Rectal smooth muscle tissue (tissue), 1 donor: ENCODE measurements at regions not wholly inside any gene's neighbourhood (a gene's known extent, or its start where the extent isn't known, plus 50 kb on each side); places are given as distances from the start of the nearest gene placed in this dataset.
"Not testable (repeated sequence)": the region's sequence is repeated elsewhere in the genome, so short reads cannot be mapped to it uniquely, and the experiment has no call there.

ENCODE experiments used
- H3K27ac ChIP-seq: one replicate; pipeline ENCODE4 v1.7.0; 2013; ENCODE audit warnings: low read depth, low read length, inconsistent platforms
- H3K27me3 ChIP-seq: one replicate; pipeline ENCODE4 v1.7.0; 2013; ENCODE audit warnings: low read length; ENCODE audit not compliant: control insufficient read depth, insufficient read depth
- H3K36me3 ChIP-seq: one replicate; pipeline ENCODE4 v1.7.0; 2013; ENCODE audit warnings: low read length; ENCODE audit not compliant: control insufficient read depth, insufficient read depth
- H3K4me1 ChIP-seq: one replicate; pipeline ENCODE4 v1.7.0; 2013; ENCODE audit warnings: low read length; ENCODE audit not compliant: control insufficient read depth, insufficient read depth
- H3K4me3 ChIP-seq: one replicate; pipeline ENCODE4 v1.7.0; 2013; ENCODE audit warnings: low read length
- H3K9ac ChIP-seq: one replicate; pipeline ENCODE4 v1.7.0; 2013; ENCODE audit warnings: low read length

GRCh38 chr5:36392818-36393217 lies 91.1 kb upstream of the RANBP3L start:
- H3K4me1 ChIP-seq = peaks cover 16% of the 10 kb centered on the region
- H3K36me3 ChIP-seq = no peaks in the 10 kb centered on the region
- H3K9ac ChIP-seq = no peak overlapping the region
- H3K27ac ChIP-seq = peak overlapping the region; percentile 41
- H3K27me3 ChIP-seq = no peaks in the 10 kb centered on the region
- H3K4me3 ChIP-seq = no peak overlapping the region

- H3K9ac ChIP-seq = no peak overlapping the region
- H3K36me3 ChIP-seq = no peaks in the 10 kb centered on the region
- peaks cover 16% of the 10 kb centered on the region for H3K4me1 ChIP-seq
- H3K4me3 ChIP-seq = no peak overlapping the region
- H3K27me3 ChIP-seq = no peaks in the 10 kb centered on the region
- no peak overlapping the region for H3K27ac ChIP-seq
These were observed 92.1 kb upstream of the RANBP3L start for GRCh38 chr5:36393656-36394428.

GRCh38 chr5:36395260-36395659 lies 93.6 kb upstream of the RANBP3L start:
- no peak overlapping the region for H3K27ac ChIP-seq
- no peaks in the 10 kb centered on the region for H3K36me3 ChIP-seq
- no peak overlapping the region for H3K9ac ChIP-seq
- H3K4me3 ChIP-seq = no peak overlapping the region
- H3K4me1 ChIP-seq = peaks cover 16% of the 10 kb centered on the region
- no peaks in the 10 kb centered on the region for H3K27me3 ChIP-seq

- not testable (repeated sequence) for H3K27me3 ChIP-seq, H3K4me3 ChIP-seq, H3K27ac ChIP-seq, H3K36me3 ChIP-seq, H3K9ac ChIP-seq
- peaks cover 16% of the 10 kb centered on the region for H3K4me1 ChIP-seq
These were observed 94.2 kb upstream of the RANBP3L start for GRCh38 chr5:36395947-36396346.

GRCh38 chr5:36396640-36397039 lies 94.9 kb upstream of the RANBP3L start:
- Histone ChIP-seq H3K4me3 (no peak overlapping the region), H3K4me1 (peaks cover 16% of the 10 kb centered on the region), H3K9ac (no peak overlapping the region), H3K36me3 (no peaks in the 10 kb centered on the region), H3K27me3 (no peaks in the 10 kb centered on the region), H3K27ac (no peak overlapping the region)

GRCh38 chr5:36397901-36398536 lies 96.3 kb upstream of the RANBP3L start:
- Histone ChIP-seq H3K4me3 (no peak overlapping the region), H3K9ac (no peak overlapping the region), H3K27ac (no peak overlapping the region)

GRCh38 chr5:36402512-36402906 lies 100.8 kb upstream of the RANBP3L start:
- no peaks in the 10 kb centered on the region for H3K36me3 ChIP-seq
- H3K27ac ChIP-seq = no peak overlapping the region
- H3K9ac ChIP-seq = no peak overlapping the region
- H3K27me3 ChIP-seq = no peaks in the 10 kb centered on the region
- H3K4me1 ChIP-seq = peaks cover 2% of the 10 kb centered on the region
- H3K4me3 ChIP-seq = no peak overlapping the region

More at GRCh38 chr5:36397901-36398536, 96.3 kb upstream of the RANBP3L start:
- Histone ChIP-seq H3K4me1 (peaks cover 7% of the 10 kb centered on the region), H3K27me3 (no peaks in the 10 kb centered on the region), H3K36me3 (no peaks in the 10 kb centered on the region)

- Histone ChIP-seq H3K4me3 (no peak overlapping the region), H3K9ac (no peak overlapping the region), H3K36me3 (no peaks in the 10 kb centered on the region), H3K27me3 (no peaks in the 10 kb centered on the region), H3K27ac (no peak overlapping the region), H3K4me1 (no peaks in the 10 kb centered on the region)
These were observed 102.1 kb upstream of the RANBP3L start for GRCh38 chr5:36403632-36404311.

- H3K27me3 ChIP-seq = no peaks in the 10 kb centered on the region
- no peak overlapping the region for H3K9ac ChIP-seq
- H3K27ac ChIP-seq = no peak overlapping the region
- no peaks in the 10 kb centered on the region for H3K36me3 ChIP-seq
- H3K4me3 ChIP-seq = no peak overlapping the region
- H3K4me1 ChIP-seq = no peaks in the 10 kb centered on the region
These were observed 104.3 kb upstream of the RANBP3L start for GRCh38 chr5:36406023-36406422.

GRCh38 chr5:36407396-36407795 lies 105.7 kb upstream of the RANBP3L start:
- Histone ChIP-seq H3K4me3 (no peak overlapping the region), H3K27me3 (no peaks in the 10 kb centered on the region), H3K4me1 (no peaks in the 10 kb centered on the region), H3K27ac (no peak overlapping the region), H3K36me3 (no peaks in the 10 kb centered on the region), H3K9ac (no peak overlapping the region)

- not testable (repeated sequence) for H3K4me3 ChIP-seq, H3K9ac ChIP-seq, H3K4me1 ChIP-seq, H3K27me3 ChIP-seq, H3K27ac ChIP-seq, H3K36me3 ChIP-seq
These were observed 108.0 kb upstream of the RANBP3L start for GRCh38 chr5:36409711-36410110.

- H3K36me3 ChIP-seq, H3K27me3 ChIP-seq, H3K9ac ChIP-seq, H3K27ac ChIP-seq, H3K4me1 ChIP-seq, H3K4me3 ChIP-seq: not testable (repeated sequence)
These were observed 109.0 kb upstream of the RANBP3L start for GRCh38 chr5:36410672-36411071.
